RWPE2 (cell line): ENCODE measurements at regions not wholly inside any gene's neighbourhood (a gene's known extent, or its start where the extent isn't known, plus 50 kb on each side); places are given as distances from the start of the nearest gene placed in this dataset.

Experiments
- ATAC-seq: fragments of 200-7000 bp; cut with Tn5 transposase; 3 replicates; pipeline ENCODE4 v1.9.1; 2021; ENCODE audit warnings: low read depth
- DNase-seq: peaks from one replicate; pipeline ENCODE4 v3.0.0-alpha.2; 2020; ENCODE audit warnings: low spot score
- H3K27ac ChIP-seq: fragments of 450-650 bp; 2 replicates; pipeline ENCODE4 v1.5.1; 2017; ENCODE audit warnings: mild to moderate bottlenecking; ENCODE audit not compliant: poor library complexity, severe bottlenecking
- H3K27me3 ChIP-seq: fragments of 250-450 bp; sonication (Bioruptor Pico); 2 replicates; pipeline ENCODE4 v1.5.1; 2021; ENCODE audit warnings: mild to moderate bottlenecking, moderate library complexity; ENCODE audit not compliant: insufficient read depth, poor library complexity, severe bottlenecking
- H3K36me3 ChIP-seq: fragments of 250-450 bp; sonication (Bioruptor Pico); 2 replicates; pipeline ENCODE4 v1.5.1; 2020; ENCODE audit warnings: low read depth, mild to moderate bottlenecking, moderate library complexity
- H3K4me1 ChIP-seq: fragments of 250-450 bp; sonication (Bioruptor Pico); 2 replicates; pipeline ENCODE4 v1.5.1; 2021; ENCODE audit warnings: mild to moderate bottlenecking, moderate library complexity; ENCODE audit not compliant: insufficient read depth, poor library complexity, severe bottlenecking
- H3K4me3 ChIP-seq: fragments of 250-450 bp; sonication (Bioruptor Pico); 2 replicates; pipeline ENCODE4 v1.5.1; 2021; ENCODE audit warnings: mild to moderate bottlenecking, moderate library complexity; ENCODE audit not compliant: severe bottlenecking
- H3K9me3 ChIP-seq: fragments of 250-450 bp; sonication (Bioruptor Pico); 2 replicates; pipeline ENCODE4 v1.5.1; 2021; ENCODE audit warnings: mild to moderate bottlenecking, moderate library complexity; ENCODE audit not compliant: severe bottlenecking
- CTCF ChIP-seq: fragments of 450-650 bp; IDR thresholded peaks from one replicate; pipeline ENCODE4 v1.5.1; 2017; ENCODE audit warnings: mild to moderate bottlenecking, moderate library complexity; ENCODE audit not compliant: poor library complexity, severe bottlenecking

GRCh38 chr10:120180160-120180559, 276.9 kb upstream of the PLPP4 start:
- H3K27me3 ChIP-seq = peaks cover 3% of the 10 kb centered on the region
- no peaks in the 10 kb centered on the region for H3K9me3 ChIP-seq
- no peak overlapping the region for H3K4me3 ChIP-seq
- DNase-seq (no peak), ATAC-seq (no peak)
- no peaks in the 10 kb centered on the region for H3K36me3 ChIP-seq
- no peak for TF ChIP-seq CTCF
- no peaks in the 10 kb centered on the region for H3K4me1 ChIP-seq
- no peak overlapping the region for H3K27ac ChIP-seq

GRCh38 chr10:120181154-120181553, 275.9 kb upstream of the PLPP4 start:
- no peak for TF ChIP-seq CTCF
- Histone ChIP-seq H3K9me3 (no peaks in the 10 kb centered on the region), H3K4me1 (no peaks in the 10 kb centered on the region), H3K4me3 (no peak overlapping the region), H3K27me3 (peaks cover 3% of the 10 kb centered on the region), H3K36me3 (no peaks in the 10 kb centered on the region), H3K27ac (no peak overlapping the region)
- ATAC-seq (no peak), DNase-seq (no peak)

- no peak overlapping the region for H3K4me3 ChIP-seq
- no peak overlapping the region for H3K27ac ChIP-seq
- H3K4me1 ChIP-seq = no peaks in the 10 kb centered on the region
- TF ChIP-seq CTCF = no peak
- peaks cover 3% of the 10 kb centered on the region for H3K27me3 ChIP-seq
- no peak for ATAC-seq
- no peaks in the 10 kb centered on the region for H3K36me3 ChIP-seq
- no peak for DNase-seq
- H3K9me3 ChIP-seq = no peaks in the 10 kb centered on the region
These were observed 274.6 kb upstream of the PLPP4 start for GRCh38 chr10:120182431-120182830.

GRCh38 chr10:120183546-120183945, 273.5 kb upstream of the PLPP4 start:
- Histone ChIP-seq H3K36me3 (no peaks in the 10 kb centered on the region), H3K27me3 (peaks cover 3% of the 10 kb centered on the region), H3K4me3 (no peak overlapping the region), H3K9me3 (no peaks in the 10 kb centered on the region), H3K4me1 (no peaks in the 10 kb centered on the region), H3K27ac (no peak overlapping the region)
- DNase-seq (no peak), ATAC-seq (no peak)
- no peak for TF ChIP-seq CTCF

GRCh38 chr10:120184547-120185337, 272.3 kb upstream of the PLPP4 start:
- TF ChIP-seq CTCF = no peak
- DNase-seq (no peak), ATAC-seq (no peak)
- no peaks in the 10 kb centered on the region for H3K4me1 ChIP-seq
- no peak overlapping the region for H3K4me3 ChIP-seq
- H3K27me3 ChIP-seq = no peaks in the 10 kb centered on the region
- H3K9me3 ChIP-seq = no peaks in the 10 kb centered on the region
- H3K36me3 ChIP-seq = no peaks in the 10 kb centered on the region
- no peak overlapping the region for H3K27ac ChIP-seq
